A549 (cell line): ENCODE measurements at regions not wholly inside any gene's neighbourhood (a gene's known extent, or its start where the extent isn't known, plus 50 kb on each side); places are given as distances from the start of the nearest gene placed in this dataset.

Source experiments
- EP300 ChIP-seq, 2 experiments: fragments of >200 bp; sonication (Bioruptor Twin); formaldehyde crosslinking; IDR thresholded peaks; 2 replicates in 1 of 2; 3 replicates in 1 of 2; pipeline ENCODE4 v1.6.1; 2016 to 2017
- POLR2AphosphoS2 ChIP-seq: conservative IDR thresholded peaks from 2 replicates; pipeline ENCODE4 v1.6.1; 2012; ENCODE audit warnings: low read length, improper control_type of control experiment, inconsistent platforms
- RAD21 ChIP-seq, 2 experiments: fragments of >200 bp in 1 of 2; sonication (Bioruptor Twin) in 1 of 2; formaldehyde crosslinking in 1 of 2; IDR thresholded peaks in 1 of 2; conservative IDR thresholded peaks in 1 of 2; 2 replicates in 1 of 2; 3 replicates in 1 of 2; pipeline ENCODE4 v1.6.1; 2012 to 2018; ENCODE audit warnings: inconsistent platforms in 1 of 2
- TF ChIP-seq, protein P1 (sequence below): fragments of >200 bp; sonication (Bioruptor Twin); formaldehyde crosslinking; IDR thresholded peaks from 3 replicates; pipeline ENCODE4 v1.5.1; 2016
- TF ChIP-seq, protein P2 (sequence below): IDR thresholded peaks from 2 replicates; pipeline ENCODE4 v1.6.1; 2012
- TF ChIP-seq, protein P3 (sequence below): IDR thresholded peaks from 2 replicates; pipeline ENCODE4 v1.6.1; 2012

DNA sequence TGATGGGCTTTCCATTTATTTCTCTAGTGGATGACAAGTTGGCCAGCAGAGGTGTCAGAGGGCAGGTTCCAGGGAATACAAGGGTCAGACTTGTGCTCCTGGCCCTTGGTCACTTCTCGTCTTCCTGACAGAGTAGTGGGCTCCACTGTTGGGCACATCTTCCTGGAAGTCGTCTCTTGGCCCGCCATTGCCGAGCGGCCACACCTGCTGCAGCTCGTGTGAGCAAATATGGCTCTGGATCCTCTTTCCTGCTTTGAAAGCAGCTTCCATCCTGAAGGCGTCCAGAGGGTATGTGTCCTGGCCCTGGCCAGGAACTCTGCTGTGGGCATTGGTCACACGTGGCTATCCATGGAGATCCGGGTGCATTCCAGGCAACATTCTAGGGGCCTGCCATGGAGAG is 100.2 kb downstream of the SNRPN start:
- TF ChIP-seq, protein P1, sequence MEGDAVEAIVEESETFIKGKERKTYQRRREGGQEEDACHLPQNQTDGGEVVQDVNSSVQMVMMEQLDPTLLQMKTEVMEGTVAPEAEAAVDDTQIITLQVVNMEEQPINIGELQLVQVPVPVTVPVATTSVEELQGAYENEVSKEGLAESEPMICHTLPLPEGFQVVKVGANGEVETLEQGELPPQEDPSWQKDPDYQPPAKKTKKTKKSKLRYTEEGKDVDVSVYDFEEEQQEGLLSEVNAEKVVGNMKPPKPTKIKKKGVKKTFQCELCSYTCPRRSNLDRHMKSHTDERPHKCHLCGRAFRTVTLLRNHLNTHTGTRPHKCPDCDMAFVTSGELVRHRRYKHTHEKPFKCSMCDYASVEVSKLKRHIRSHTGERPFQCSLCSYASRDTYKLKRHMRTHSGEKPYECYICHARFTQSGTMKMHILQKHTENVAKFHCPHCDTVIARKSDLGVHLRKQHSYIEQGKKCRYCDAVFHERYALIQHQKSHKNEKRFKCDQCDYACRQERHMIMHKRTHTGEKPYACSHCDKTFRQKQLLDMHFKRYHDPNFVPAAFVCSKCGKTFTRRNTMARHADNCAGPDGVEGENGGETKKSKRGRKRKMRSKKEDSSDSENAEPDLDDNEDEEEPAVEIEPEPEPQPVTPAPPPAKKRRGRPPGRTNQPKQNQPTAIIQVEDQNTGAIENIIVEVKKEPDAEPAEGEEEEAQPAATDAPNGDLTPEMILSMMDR: no peak
- TF ChIP-seq, protein P2, sequence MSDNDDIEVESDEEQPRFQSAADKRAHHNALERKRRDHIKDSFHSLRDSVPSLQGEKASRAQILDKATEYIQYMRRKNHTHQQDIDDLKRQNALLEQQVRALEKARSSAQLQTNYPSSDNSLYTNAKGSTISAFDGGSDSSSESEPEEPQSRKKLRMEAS: no peak
- TF ChIP-seq EP300 (IDR thresholded peaks at IDR 0.05): no peak
- TF ChIP-seq, protein P3, sequence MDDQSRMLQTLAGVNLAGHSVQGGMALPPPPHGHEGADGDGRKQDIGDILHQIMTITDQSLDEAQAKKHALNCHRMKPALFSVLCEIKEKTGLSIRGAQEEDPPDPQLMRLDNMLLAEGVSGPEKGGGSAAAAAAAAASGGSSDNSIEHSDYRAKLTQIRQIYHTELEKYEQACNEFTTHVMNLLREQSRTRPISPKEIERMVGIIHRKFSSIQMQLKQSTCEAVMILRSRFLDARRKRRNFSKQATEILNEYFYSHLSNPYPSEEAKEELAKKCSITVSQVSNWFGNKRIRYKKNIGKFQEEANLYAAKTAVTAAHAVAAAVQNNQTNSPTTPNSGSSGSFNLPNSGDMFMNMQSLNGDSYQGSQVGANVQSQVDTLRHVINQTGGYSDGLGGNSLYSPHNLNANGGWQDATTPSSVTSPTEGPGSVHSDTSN: no peak
- no peak for TF ChIP-seq POLR2AphosphoS2
- no peak for TF ChIP-seq RAD21 (conservative IDR thresholded peaks at IDR 0.05 in 1 of 2, IDR thresholded peaks at IDR 0.05 in 1 of 2)
